HG03432 (cell line): ENCODE measurements at regions not wholly inside any gene's neighbourhood (a gene's known extent, or its start where the extent isn't known, plus 50 kb on each side); places are given as distances from the start of the nearest gene placed in this dataset.
A peak's percentile ranks its signal among the peaks of the same experiment; 100 is the strongest.

Source experiments
- ATAC-seq: cut with Tn5 transposase; IDR thresholded peaks from one replicate; pipeline ENCODE4 v1.9.1; 2021; ENCODE audit warnings: mild to moderate bottlenecking, moderate library complexity; ENCODE audit not compliant: unreplicated experiment

DNA sequence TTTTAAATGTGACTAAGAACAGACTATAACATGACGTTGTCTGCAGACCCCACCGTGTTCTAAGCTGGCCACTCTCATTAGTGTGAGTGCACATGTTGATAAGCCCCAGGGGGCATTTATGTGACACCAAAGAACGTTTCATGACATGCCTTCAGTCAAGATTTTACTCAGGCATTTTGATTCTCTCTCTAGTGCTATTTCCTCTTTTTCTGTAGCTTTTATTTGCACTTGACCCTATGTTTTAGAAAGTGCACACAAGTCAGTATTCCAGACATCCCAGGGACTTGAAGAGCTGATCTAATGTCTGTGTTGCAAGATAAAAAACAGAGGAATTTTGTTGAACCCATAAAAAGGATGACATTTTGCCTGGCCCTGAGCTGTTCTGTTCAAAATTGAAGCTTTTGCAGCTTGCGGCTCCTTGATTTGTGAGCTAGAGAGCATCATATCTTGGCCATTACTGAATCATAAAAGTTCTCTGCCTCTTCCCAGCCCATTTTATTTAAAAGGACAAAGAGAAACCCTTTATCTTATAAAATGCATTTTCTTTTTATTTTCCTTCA, 80.9 kb upstream of the TYRP1 start:
- ATAC-seq = no peak

DNA sequence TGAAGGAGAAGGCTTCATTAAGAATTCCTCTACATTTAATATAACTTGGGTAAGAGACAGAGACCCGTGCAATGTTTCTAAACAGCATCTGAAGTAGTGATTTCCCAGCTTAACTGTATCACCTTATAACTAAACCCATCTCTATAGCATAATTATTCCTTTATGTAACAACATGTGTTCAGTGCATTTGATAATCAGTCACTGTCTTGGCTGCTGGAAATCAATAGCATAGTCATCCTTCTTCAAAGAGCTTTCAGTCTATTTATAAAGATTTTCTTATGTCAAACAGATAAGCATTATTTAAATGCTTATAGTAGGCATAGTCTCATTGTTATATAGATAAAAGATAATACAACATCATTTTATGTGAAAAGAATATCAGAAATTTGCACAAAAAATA, 80.1 kb upstream of the TYRP1 start:
- ATAC-seq = no peak

DNA sequence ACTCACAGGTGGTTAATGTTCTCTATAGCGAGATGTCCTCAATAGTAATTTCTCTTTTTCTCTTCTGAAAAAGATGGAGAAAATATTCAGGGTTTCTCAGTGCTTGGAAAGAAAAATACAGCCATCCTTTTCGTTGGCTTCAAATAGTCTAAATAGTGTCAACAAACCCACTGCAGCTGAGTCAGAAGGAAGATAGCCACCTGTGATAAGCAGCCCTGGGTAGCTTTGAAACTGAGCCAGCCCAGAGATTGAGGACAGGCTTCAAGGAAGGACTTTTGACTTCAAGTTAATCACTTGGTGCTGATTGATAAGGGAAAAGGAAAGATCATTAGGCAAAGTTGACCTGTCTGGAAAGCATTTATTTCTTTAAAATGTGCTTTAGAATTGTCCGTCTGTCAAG, 78.7 kb upstream of the TYRP1 start:
- ATAC-seq = no peak

DNA sequence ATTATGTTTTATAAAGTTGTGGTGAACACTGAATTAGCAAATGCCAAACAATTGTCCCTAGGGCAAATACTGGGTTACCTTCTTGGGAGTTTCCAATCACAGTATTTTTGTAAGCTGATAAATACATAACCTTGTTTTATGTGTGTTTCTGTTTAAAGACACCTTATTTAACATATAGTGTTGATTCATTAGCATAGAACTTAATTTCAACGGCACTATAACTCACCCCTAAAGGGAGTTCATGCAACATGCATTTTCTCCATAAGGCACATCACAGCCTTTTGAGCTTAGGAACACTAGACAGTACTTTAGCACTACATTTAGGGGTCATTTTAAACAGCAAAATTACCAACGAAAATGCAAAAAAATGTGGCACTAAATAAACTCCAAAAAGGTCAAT, 74.2 kb upstream of the TYRP1 start:
- ATAC-seq = no peak

DNA sequence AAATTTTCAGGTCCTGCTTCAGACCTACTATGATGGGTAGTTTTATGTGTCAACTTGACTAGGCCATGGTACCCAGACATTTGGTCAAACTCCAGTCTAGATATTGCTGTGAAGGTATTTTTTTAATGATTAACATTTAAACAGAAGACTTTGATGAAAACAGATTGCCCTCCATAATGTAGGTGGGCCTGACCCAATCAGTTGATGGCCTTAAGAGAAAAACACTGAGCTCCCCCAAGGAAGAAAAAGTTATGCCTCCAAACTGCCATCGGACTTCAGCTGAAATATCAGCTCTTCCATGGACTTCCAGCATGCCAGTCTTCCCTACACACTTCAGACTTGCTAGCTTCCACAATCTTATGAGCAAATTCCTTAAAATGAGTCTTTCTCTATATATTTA, 67.3 kb upstream of the TYRP1 start:
- no peak for ATAC-seq

DNA sequence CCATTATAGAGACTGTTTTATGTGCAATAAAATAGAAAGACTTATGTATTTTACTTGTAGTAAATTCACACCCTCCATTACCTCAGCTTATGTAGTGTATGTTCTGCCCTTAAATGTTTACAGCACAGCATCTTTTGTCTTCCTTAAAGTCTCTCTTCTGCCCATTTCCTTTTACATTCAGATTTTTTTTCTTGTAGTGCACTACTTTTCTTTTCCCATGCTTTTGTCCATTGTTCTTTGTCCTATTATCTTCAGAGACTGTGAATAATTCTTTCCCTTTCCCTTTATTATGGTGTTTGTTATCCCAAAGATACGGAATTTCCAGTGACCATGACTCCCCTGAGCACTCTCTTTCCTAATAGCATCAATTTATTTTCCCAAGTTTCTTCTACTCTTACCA, 66.1 kb upstream of the TYRP1 start:
- no peak for ATAC-seq

DNA sequence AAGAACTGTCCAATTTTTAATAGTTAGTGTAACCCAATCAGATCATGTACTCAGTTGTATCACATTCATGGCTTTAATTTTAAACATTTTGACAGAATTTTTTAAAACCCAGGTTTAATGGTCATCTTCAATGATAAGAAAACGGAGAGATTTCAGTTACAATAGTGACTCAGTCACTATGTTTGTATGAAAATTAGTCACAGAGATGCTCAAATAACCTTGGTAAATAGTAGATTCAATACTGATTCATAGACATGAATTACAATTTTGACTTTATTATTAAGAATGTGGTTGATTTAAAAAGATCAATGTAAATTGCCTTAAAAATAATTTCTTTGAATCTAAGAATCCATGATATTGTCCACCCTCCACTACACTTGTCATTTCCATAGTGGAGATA, 64.6 kb upstream of the TYRP1 start:
- no peak for ATAC-seq

DNA sequence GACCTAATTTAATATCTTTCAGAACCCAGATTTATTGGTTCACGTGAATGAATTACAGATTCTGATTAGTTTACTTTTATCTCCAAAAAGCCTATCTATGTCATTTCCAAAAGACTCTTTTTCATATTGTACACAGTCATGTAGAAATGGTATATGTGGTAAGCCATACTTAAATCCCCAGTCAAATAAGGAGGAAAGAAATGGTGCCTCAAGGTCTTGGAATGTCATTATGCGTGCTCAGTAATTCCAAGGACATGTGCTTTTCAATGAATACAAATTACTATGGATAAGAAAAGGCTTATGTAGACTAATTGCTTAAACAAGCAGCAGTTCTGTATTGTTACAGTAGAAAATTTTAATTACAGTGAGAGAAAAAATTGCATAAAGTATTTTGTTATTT, 64.1 kb upstream of the TYRP1 start:
- no peak for ATAC-seq

DNA sequence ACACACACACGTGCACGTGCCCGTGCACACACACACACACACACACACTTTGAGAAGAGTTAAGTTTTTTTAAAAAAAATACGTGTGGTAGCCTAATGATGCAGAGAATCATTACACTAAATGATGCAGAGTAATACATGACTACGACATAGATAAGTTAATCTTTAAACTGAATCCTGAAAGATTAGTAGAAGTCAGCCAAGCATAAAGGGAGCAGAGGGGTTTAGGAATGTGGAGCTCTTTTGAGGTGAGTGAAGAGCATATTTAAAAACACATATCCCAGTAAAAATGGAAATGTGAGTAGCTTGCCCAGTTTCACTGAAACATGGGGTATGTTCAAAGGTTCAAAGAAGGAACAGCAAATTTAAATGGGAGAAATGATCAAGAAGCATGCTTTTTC, 61.3 kb upstream of the TYRP1 start:
- ATAC-seq = no peak

DNA sequence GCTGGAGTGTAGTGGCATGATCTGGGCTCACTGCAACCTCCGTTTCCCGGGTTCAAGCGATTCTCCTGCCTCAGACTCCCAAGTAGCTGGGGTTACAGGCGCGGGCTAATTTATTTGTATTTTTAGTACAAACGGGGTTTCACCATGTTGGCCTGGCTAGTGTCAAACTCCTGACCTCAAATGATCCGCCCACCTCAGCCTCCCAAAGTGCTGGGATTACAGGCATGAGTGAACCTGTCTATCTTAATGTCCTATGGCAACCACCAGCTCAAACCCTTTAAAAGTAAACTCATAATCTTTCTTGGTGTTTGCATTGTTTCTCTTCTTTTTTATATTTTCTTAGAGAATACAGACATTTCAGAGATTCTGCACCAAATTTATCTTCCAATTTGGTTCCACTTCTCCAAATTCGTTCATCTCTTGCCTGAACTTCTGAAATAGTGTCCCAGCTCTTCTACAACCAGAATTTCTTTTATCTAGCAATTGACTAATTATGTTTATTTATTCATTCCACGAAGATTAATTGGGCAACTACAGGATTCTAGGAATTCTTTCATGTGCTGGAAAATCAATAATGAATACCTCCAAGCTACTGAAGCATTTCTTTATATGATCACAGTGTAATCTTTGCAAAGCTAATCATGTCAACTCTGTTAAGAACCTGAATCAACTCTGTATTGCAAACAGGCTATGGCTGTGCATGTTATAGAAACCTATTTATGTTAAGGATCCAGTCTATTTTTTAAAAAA, 60.0 kb upstream of the TYRP1 start:
- ATAC-seq = no peak

DNA sequence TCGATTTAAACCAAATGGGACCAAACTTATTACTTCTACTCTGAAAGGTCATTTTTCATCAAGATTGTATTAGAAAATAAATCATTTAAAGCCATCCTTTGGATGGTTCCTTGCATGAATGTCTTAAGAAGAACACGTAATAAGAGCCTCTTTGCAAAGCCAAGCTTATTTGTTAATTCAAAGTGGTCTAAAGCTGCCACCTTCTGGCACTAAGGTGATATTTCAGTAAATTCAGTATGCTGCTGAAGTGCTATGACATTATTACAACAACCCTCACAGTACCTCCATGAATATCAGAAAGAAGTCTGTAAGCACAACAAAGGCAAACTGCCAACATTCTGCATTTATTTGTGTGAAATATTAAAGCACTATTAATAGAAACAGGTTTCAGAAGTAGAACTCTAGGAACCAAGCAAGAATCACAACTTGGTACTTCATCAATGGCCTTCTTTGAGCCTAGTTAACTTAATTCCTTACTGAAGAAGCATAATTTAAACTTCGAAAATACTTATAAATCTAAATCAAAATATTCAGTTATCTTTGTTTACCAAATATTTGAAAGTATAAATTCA, 53.1 kb upstream of the TYRP1 start:
- ATAC-seq = peak; percentile 71

DNA sequence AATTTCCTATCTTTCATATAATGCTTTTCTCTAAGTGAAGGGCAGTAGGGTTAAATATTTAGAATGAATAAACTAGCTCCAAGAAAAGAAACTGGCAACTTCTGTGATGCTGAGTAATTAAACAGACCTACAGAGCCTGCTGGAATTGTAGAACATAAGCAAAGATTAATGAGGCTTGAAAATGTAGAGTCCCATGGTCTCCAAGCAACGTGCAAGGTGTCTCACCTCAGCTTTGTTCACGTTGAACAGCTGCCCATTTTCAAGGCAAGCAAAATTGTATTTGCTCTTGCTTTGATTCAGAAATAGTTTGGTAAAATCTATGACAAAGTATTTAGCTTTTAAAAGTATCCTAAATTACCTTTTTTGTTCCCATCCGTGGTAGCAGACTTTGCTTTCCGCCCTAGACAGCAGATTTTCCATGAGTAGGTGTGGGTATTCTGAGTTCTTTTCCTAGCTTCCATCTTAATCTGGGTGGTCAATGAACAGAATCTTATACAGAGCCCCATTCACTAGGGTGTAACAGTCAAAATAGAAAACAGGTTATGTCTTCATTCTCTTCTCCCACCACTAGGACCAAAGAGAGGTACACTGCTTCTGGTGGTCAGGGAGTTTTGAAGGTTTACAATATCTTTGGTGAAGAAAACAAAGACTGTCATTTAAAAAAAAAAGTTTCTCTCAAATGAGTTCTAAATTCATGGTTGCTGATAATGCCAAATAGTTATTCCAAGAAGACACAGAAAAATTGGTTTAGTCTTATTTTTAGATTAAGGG, 52.1 kb upstream of the TYRP1 start:
- ATAC-seq = no peak
